Fibroblast of mammary gland (primary cell): ENCODE measurements at regions not wholly inside any gene's neighbourhood (a gene's known extent, or its start where the extent isn't known, plus 50 kb on each side); places are given as distances from the start of the nearest gene placed in this dataset.

Experiments used
- DNase-seq: peaks from one replicate; pipeline ENCODE4 v3.0.0-alpha.2; 2010; ENCODE audit warnings: low read depth
- H3K4me3 ChIP-seq: 2 replicates; pipeline ENCODE4 v1.5.1; 2011; ENCODE audit warnings: low read depth, mild to moderate bottlenecking, low read length, moderate library complexity; ENCODE audit not compliant: control insufficient read depth
- CTCF ChIP-seq: conservative IDR thresholded peaks from 2 replicates; pipeline ENCODE4 v1.5.1; 2011; ENCODE audit warnings: low read depth, low read length, inconsistent platforms; ENCODE audit not compliant: control insufficient read depth, insufficient read depth

- no peak for TF ChIP-seq CTCF
- DNase-seq = no peak
- H3K4me3 ChIP-seq = no peak overlapping the region
Measured at GRCh38 chr5:110064603-110065268, 375.0 kb downstream of the MAN2A1 start.

- no peak for TF ChIP-seq CTCF
- no peak overlapping the region for H3K4me3 ChIP-seq
- peak; percentile 14 for DNase-seq
Measured at GRCh38 chr5:110070836-110071235, 381.1 kb downstream of the MAN2A1 start.

- no peak for TF ChIP-seq CTCF
- DNase-seq = no peak
Measured at GRCh38 chr5:110072651-110073050, 382.9 kb downstream of the MAN2A1 start.

GRCh38 chr5:110073534-110073933 lies 383.8 kb downstream of the MAN2A1 start:
- H3K4me3 ChIP-seq = no peak overlapping the region
- no peak for TF ChIP-seq CTCF
- no peak for DNase-seq

More at GRCh38 chr5:110072651-110073050, 382.9 kb downstream of the MAN2A1 start:
- no peak overlapping the region for H3K4me3 ChIP-seq

GRCh38 chr5:110075656-110076055 lies 385.9 kb downstream of the MAN2A1 start:
- no peak for DNase-seq
- TF ChIP-seq CTCF = no peak
- H3K4me3 ChIP-seq = no peak overlapping the region

GRCh38 chr5:110077147-110077546 lies 387.4 kb downstream of the MAN2A1 start:
- no peak overlapping the region for H3K4me3 ChIP-seq
- DNase-seq = no peak
- TF ChIP-seq CTCF = no peak

GRCh38 chr5:110082194-110082593 lies 392.5 kb downstream of the MAN2A1 start:
- no peak for DNase-seq
- no peak overlapping the region for H3K4me3 ChIP-seq
- TF ChIP-seq CTCF = no peak
